HUES64 (cell line): ENCODE measurements at regions not wholly inside any gene's neighbourhood (a gene's known extent, or its start where the extent isn't known, plus 50 kb on each side); places are given as distances from the start of the nearest gene placed in this dataset.
"Not testable (repeated sequence)": the region's sequence is repeated elsewhere in the genome, so short reads cannot be mapped to it uniquely, and the experiment has no call there.

ENCODE experiments used
- H3K27ac ChIP-seq: 2 replicates; pipeline ENCODE4 v1.7.0; 2013; ENCODE audit warnings: low read depth, low read length, inconsistent platforms
- H3K27me3 ChIP-seq: 2 replicates; pipeline ENCODE4 v1.6.1; 2013; ENCODE audit warnings: mild to moderate bottlenecking, low read length; ENCODE audit not compliant: insufficient read depth
- H3K36me3 ChIP-seq: 2 replicates; pipeline ENCODE4 v1.6.1; 2013; ENCODE audit warnings: mild to moderate bottlenecking, low read length; ENCODE audit not compliant: insufficient read depth
- H3K4me1 ChIP-seq: 2 replicates; pipeline ENCODE4 v1.6.1; 2013; ENCODE audit warnings: mild to moderate bottlenecking, low read length, moderate library complexity; ENCODE audit not compliant: insufficient read depth
- H3K4me3 ChIP-seq: 2 replicates; pipeline ENCODE4 v1.5.1; 2013; ENCODE audit warnings: mild to moderate bottlenecking, low read length, moderate library complexity
- H3K9ac ChIP-seq: 2 replicates; pipeline ENCODE4 v1.6.1; 2013; ENCODE audit warnings: mild to moderate bottlenecking, low read depth, low read length
- H3K9me3 ChIP-seq: 2 replicates; pipeline ENCODE4 v1.6.1; 2013; ENCODE audit warnings: low read depth, low read length; ENCODE audit not compliant: insufficient read depth
- WGBS: fragments of 150-250, 120-280 bp; methylation state at CpG from one replicate; pipeline ENCODE4 v1.1.7; 2013; ENCODE audit warnings: missing lambda C conversion rate; 5-methylcytosine and 5-hydroxymethylcytosine counted together

- Histone ChIP-seq H3K36me3 (no peaks in the 10 kb centered on the region), H3K27ac (no peak overlapping the region), H3K9ac (no peak overlapping the region), H3K9me3 (no peaks in the 10 kb centered on the region), H3K4me3 (no peak overlapping the region), H3K27me3 (no peaks in the 10 kb centered on the region), H3K4me1 (no peaks in the 10 kb centered on the region)
- WGBS: no CpG with 5 or more reads among the region's 1 CpG
These were observed 270.0 kb downstream of the AMY1C start for GRCh38 chr1:104019675-104020049.

- Histone ChIP-seq H3K9me3 (no peaks in the 10 kb centered on the region), H3K4me3 (no peak overlapping the region), H3K9ac (no peak overlapping the region), H3K4me1 (no peaks in the 10 kb centered on the region), H3K27me3 (no peaks in the 10 kb centered on the region), H3K36me3 (no peaks in the 10 kb centered on the region), H3K27ac (no peak overlapping the region)
- WGBS: 97% methylated on average over 3 of the region's 3 CpGs
These were observed 278.8 kb downstream of the AMY1C start for GRCh38 chr1:104028416-104029035.

- Histone ChIP-seq H3K4me1 (no peaks in the 10 kb centered on the region), H3K9ac (no peak overlapping the region), H3K9me3 (no peaks in the 10 kb centered on the region), H3K27me3 (no peaks in the 10 kb centered on the region), H3K27ac (no peak overlapping the region), H3K4me3 (no peak overlapping the region), H3K36me3 (no peaks in the 10 kb centered on the region)
- no CpG with 5 or more reads among the region's 1 CpG for WGBS
These were observed 279.8 kb downstream of the AMY1C start for GRCh38 chr1:104029456-104029970.

GRCh38 chr1:104056786-104057185, 307.1 kb downstream of the AMY1C start:
- H3K27me3 ChIP-seq: no peaks in the 10 kb centered on the region
- no peak overlapping the region; the same call in 1 of the 2 replicates for H3K27ac ChIP-seq
- WGBS: 91% methylated on average over 8 of the region's 8 CpGs
- H3K36me3 ChIP-seq: no peaks in the 10 kb centered on the region
- H3K9me3 ChIP-seq: 0 out of 2 replicates have a peak, but pooled peaks cover 4% of the 10 kb centered on the region
- no peak overlapping the region for H3K9ac ChIP-seq
- no peak overlapping the region for H3K4me3 ChIP-seq
- H3K4me1 ChIP-seq: peaks cover 9% of the 10 kb centered on the region; the same call in 1 of the 2 replicates

- not testable (repeated sequence) for H3K27ac ChIP-seq, H3K4me3 ChIP-seq, H3K9me3 ChIP-seq, H3K4me1 ChIP-seq, H3K36me3 ChIP-seq, H3K27me3 ChIP-seq, H3K9ac ChIP-seq
- 76% methylated on average over 6 of the region's 6 CpGs for WGBS
These were observed 307.7 kb downstream of the AMY1C start for GRCh38 chr1:104057219-104057898.

GRCh38 chr1:104061637-104062036, 311.9 kb downstream of the AMY1C start:
- H3K9ac ChIP-seq: not testable (repeated sequence)
- 100% methylated on average over 1 of the region's 3 CpGs for whole genome bisulfite sequencing

GRCh38 chr1:104064399-104064798, 314.7 kb downstream of the AMY1C start:
- Histone ChIP-seq H3K9me3 (no peaks in the 10 kb centered on the region), H3K9ac (no peak overlapping the region), H3K4me3 (no peak overlapping the region), H3K4me1 (no peaks in the 10 kb centered on the region), H3K36me3 (no peaks in the 10 kb centered on the region), H3K27me3 (no peaks in the 10 kb centered on the region), H3K27ac (no peak overlapping the region)

More at GRCh38 chr1:104061637-104062036, 311.9 kb downstream of the AMY1C start:
- not testable (repeated sequence) for H3K9me3 ChIP-seq, H3K27ac ChIP-seq, H3K4me3 ChIP-seq, H3K27me3 ChIP-seq, H3K4me1 ChIP-seq, H3K36me3 ChIP-seq

GRCh38 chr1:104072915-104073371, 323.2 kb downstream of the AMY1C start:
- Histone ChIP-seq H3K9me3 (no peaks in the 10 kb centered on the region), H3K9ac (no peak overlapping the region), H3K27ac (no peak overlapping the region), H3K36me3 (no peaks in the 10 kb centered on the region), H3K4me1 (no peaks in the 10 kb centered on the region), H3K4me3 (no peak overlapping the region), H3K27me3 (no peaks in the 10 kb centered on the region)
- 97% methylated on average over 23 of the region's 23 CpGs for WGBS

GRCh38 chr1:104073463-104073902, 323.8 kb downstream of the AMY1C start:
- H3K36me3 ChIP-seq: no peaks in the 10 kb centered on the region
- no peaks in the 10 kb centered on the region for H3K27me3 ChIP-seq
- H3K9me3 ChIP-seq: no peaks in the 10 kb centered on the region
- no peak overlapping the region for H3K9ac ChIP-seq
- no peak overlapping the region for H3K27ac ChIP-seq
- no peaks in the 10 kb centered on the region for H3K4me1 ChIP-seq
- 96% methylated on average over 19 of the region's 19 CpGs for WGBS
- no peak overlapping the region for H3K4me3 ChIP-seq

GRCh38 chr1:104082221-104082620, 332.5 kb downstream of the AMY1C start:
- Histone ChIP-seq H3K4me1 (peaks cover 11% of the 10 kb centered on the region), H3K36me3 (no peaks in the 10 kb centered on the region), H3K27ac (no peak overlapping the region), H3K4me3 (no peak overlapping the region), H3K9me3 (no peaks in the 10 kb centered on the region), H3K9ac (no peak overlapping the region), H3K27me3 (no peaks in the 10 kb centered on the region)
- WGBS: 93% methylated on average over 2 of the region's 2 CpGs

GRCh38 chr1:104084380-104084779, 334.7 kb downstream of the AMY1C start:
- H3K27me3 ChIP-seq: no peaks in the 10 kb centered on the region
- H3K4me3 ChIP-seq: no peak overlapping the region

More at GRCh38 chr1:104084380-104084779, 334.7 kb downstream of the AMY1C start:
- no peak overlapping the region for H3K9ac ChIP-seq
- H3K27ac ChIP-seq: no peak overlapping the region
- no peaks in the 10 kb centered on the region for H3K36me3 ChIP-seq
- no peaks in the 10 kb centered on the region for H3K9me3 ChIP-seq
- WGBS: 71% methylated on average over 3 of the region's 3 CpGs
- peaks cover 11% of the 10 kb centered on the region for H3K4me1 ChIP-seq
